GM18502 (cell line): ENCODE measurements at regions not wholly inside any gene's neighbourhood (a gene's known extent, or its start where the extent isn't known, plus 50 kb on each side); places are given as distances from the start of the nearest gene placed in this dataset.
"Not testable (repeated sequence)": the region's sequence is repeated elsewhere in the genome, so short reads cannot be mapped to it uniquely, and the experiment has no call there.

Experiments used
- ATAC-seq: cut with Tn5 transposase; IDR thresholded peaks from one replicate; pipeline ENCODE4 v1.9.1; 2021; ENCODE audit warnings: mild to moderate bottlenecking; ENCODE audit not compliant: unreplicated experiment, poor library complexity

DNA sequence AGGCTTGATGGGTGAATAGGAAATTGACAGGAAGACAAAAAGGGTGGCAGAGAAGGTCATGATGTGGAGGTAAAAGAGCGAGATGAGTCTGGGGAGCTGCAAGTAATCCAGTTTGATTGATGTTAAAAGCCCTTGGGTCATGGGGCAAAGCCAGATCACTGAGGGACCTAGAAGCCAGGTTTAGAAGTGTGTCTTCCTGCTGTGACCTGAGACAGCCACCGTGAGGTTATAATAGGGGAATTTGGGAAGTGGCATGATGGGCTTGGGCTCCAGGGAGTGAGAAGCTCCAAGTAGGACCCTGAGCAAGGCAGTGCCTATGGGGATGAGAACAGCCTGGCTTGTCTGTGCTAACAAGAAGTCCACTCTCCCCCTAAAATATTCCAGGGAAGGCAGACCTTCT is 298.5 kb downstream of the RPLP1 start:
- no peak for ATAC-seq

- no peak for ATAC-seq
Measured at GRCh38 chr15:69751566-69751965, 298.9 kb downstream of the RPLP1 start.

- no peak for ATAC-seq
Measured at GRCh38 chr15:69753867-69754266, 301.2 kb downstream of the RPLP1 start.

- no peak for ATAC-seq
Measured at GRCh38 chr15:69754313-69754712, 301.7 kb downstream of the RPLP1 start.

- ATAC-seq: peak; percentile 91
Measured at GRCh38 chr15:69755551-69756310, 303.1 kb downstream of the RPLP1 start.

GRCh38 chr15:69756440-69756839 is 303.8 kb downstream of the RPLP1 start:
- ATAC-seq: no peak

DNA sequence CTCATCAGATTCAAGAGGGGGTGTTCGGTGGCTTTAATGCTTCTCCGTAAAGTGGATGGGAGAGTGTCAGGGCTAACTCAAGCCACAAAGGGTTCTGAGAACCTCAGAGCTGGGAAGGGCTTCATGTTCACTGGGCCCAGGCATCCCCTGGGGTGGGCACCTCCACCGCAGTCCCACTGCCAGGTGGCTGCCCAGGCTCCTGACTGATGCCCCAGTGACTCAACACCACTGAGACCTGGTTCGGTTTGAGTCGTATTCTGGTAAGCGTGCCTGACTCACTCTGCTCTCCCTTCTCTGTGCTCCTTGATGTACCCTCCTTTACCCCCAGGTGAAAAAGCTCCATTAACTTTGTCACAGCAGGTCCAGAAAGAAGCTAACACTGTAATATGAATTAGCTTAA is 304.6 kb downstream of the RPLP1 start:
- ATAC-seq: no peak

DNA sequence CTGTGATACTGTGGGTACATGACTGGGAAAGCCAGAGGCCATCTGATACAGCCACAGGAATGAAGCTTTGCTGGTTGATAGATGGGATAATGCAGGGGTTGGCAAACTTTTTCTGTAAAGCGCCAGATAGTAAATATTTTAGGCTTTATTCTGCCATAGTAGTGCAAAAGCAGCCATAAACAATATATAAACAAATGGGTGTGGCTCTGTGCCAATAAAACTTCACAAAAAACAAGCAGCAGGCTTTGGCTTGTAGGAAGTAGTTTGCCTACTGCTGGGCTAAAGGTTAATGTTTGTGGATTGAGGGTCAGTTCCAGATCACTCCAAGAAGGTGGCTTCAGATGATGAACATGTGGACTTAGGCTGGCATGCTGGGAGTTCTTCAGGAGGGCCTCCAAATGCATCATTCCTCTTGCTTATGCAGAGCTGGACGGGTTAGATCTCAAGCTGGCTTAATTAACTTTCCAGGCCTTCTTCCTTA is 305.7 kb downstream of the RPLP1 start:
- no peak for ATAC-seq

GRCh38 chr15:69758810-69759790 is 306.5 kb downstream of the RPLP1 start:
- peak; percentile 43 for ATAC-seq

GRCh38 chr15:69760258-69760845 is 307.7 kb downstream of the RPLP1 start:
- peak; percentile 8 for ATAC-seq

DNA sequence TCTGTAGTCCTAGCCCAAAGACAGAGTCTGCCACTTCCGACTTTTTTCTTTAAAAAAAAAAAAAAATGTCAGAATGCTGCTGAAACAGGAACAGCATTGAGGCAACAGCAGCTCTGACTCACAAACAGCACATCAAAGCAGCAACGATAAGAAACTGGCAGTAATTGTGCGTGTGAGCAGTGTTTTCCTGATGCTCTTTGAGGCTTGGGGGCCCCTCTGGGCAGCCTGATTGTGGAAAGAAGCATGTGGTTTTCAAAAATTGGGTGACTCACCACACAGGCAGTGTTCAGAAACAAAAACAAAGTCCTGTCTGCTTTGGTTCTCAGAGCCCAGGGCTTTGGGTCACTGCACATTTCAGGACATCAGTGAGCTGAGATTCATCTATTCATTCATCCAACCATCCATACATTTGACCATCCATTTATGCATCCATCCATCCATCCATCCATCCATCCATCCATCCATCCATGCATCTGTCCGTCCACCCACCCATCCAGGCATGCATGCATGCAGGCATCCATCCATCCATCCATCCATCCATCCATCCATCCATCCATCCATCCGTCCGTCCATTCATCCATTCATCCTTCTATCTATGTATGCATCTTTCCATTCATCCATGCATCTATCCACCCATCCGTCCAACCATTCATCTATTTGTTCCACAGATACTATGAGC is 308.4 kb downstream of the RPLP1 start:
- peak; percentile 76 for ATAC-seq

DNA sequence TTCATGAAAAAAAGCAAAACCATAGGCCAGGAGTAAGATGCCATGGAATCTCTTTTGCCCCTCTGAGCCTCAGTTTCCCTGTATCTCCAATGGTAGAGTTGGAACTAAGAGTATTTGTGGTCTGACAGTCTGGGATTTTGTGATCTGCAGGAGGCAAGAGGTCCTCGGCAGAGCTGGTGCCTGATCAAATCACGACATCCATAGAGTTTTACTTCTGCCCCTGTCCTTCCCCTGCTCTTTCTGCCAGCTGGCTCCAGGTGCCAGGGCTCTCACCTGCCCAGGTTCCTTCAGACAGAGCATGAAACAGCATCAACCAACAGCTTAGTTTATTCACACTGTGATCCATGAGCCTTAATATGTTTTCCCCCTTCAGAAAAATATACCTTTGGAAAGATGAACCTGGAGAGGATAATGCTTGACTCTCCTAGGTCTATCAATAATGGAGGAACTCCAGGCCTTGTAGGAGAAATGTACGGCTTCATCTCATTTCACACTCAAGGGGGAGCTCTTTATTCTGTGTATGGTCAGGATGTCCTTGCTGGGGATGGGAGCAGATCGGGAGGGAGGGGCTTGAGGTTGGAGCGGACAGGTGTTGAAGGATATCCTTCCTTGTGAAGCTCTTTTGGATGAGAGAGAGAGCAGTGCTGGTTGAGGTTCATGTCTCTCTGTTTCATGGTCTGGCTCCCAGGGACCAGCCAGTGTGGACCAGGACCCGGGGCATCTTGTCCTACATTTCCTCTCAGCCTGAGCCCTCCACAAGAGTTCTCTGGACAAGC is 309.9 kb downstream of the RPLP1 start:
- no peak for ATAC-seq

DNA sequence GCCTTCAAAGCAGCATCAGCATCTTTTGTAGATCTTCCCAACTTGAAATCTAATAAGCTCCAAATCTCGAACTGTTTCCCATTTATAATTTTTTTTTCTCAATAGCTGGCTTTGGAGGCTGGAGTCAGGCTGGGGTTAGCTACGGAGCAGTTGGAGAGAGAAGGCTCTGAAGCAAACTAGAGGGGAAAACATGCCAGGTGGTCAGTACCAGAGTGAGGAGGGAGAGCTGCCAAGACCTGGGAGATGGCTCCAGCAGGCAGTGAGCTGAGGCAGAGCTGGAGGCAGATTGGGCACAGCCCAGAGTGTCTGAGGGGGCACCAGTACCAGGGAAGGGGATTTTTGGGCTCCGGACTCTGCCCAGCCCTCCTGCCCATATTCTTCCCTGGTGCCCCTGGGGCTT is 311.2 kb downstream of the RPLP1 start:
- no peak for ATAC-seq

DNA sequence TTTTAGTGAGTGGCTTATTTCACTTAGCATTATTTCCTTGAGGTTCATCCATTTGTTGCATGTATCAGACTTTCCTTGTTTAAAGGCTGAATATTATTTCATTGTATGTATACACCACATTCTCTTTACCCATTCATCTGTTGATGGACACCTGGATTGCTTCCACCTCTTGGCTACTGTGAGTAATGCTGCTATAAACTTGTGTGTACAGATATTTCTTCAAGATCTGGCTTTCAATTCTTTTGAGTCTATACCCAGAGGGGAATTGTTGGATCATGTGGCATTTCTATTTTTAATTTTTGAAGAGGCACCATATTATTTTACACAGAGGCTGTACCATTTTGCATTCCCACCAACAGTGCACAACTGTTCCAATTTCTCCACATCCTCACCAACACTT is 313.5 kb downstream of the RPLP1 start:
- no peak for ATAC-seq

DNA sequence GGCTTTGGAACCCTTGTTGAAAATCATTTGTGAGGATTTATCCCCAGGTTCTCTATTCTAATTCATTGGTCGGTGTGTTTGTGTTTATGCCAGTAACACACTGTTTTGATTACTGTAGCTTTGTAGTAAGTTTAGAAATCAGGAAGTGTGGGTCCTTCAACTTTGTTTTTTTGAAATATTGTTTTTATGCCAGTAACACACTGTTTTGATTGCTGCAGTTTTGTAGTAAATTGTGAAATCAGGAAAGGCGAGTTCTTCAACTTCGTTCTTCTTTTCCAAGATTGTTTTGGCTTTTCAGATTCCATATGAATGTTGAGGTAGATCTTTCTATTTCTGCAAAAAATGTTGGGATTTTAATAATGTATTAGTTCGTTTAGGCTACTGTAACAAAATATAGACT is 314.6 kb downstream of the RPLP1 start:
- ATAC-seq: no peak

- not testable (repeated sequence) for ATAC-seq
Measured at GRCh38 chr15:69769336-69769735, 316.7 kb downstream of the RPLP1 start.

- ATAC-seq: not testable (repeated sequence)
Measured at GRCh38 chr15:69774258-69774657, 321.6 kb downstream of the RPLP1 start.

GRCh38 chr15:69774711-69775110 is 322.1 kb downstream of the RPLP1 start:
- not testable (repeated sequence) for ATAC-seq

- ATAC-seq: no peak
Measured at GRCh38 chr15:69777356-69777755, 320.4 kb downstream of the TLE3 start.
